ENCODE measurements at regions not wholly inside any gene's neighbourhood (a gene's known extent, or its start where the extent isn't known, plus 50 kb on each side); places are given as distances from the start of the nearest gene placed in this dataset.

DNA sequence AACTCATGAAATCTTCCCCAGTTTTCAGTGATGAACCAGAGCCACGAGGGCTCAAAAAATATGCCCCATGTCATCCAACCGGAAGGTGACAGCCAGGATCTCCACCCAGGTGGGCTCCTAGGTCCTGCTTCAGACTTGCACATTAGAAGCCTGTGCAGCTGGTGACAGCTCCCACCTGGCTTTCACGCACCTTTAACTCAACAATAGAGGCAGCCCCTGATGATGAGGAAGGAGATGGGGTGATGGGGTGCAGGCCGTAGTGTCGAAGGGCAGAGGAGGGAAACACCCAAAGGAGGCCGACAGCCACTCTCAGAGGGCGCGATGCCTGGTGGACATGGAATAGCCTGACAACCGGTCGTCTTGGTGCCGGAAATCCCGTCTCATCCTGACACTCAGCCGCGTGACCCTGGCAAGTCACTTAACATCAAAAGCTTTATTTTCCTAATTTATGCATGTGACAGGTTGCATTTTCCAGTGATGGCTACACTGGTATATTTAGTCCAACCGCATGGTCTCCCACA lies 118.0 kb downstream of the SOX1 start:
- H3K9me3 ChIP-seq (ENCODE audit: insufficient read depth in 2 of 2, low read depth in 1 of 2, low read length in 1 of 2), result no peaks in the 10 kb centered on the region
- CTCF ChIA-PET (ENCODE audit: partially characterized antibody), result interaction anchor here (0.6 to 1.4 kb wide), 3 partner anchors 11 to 122 kb away, joined by 3 to 4 read pairs (median 3); no protein-coding TSS in a partner anchor
- WGBS, 2 experiments (ENCODE audit: extremely low coverage in 1 of 2, insufficient coverage in 1 of 2, insufficient read length in 1 of 2, insufficient replicate concordance in 2 of 2, low coverage in 1 of 2, low lambda C conversion rate in 2 of 2, missing lambda C conversion rate in 1 of 2), result 95% methylated on average over 15 of the region's 15 CpGs; no CpG with 5 or more reads in 1 of the 2 experiments
- H3K79me1 ChIP-seq (ENCODE audit: low read depth, low read length), result no peaks in the 10 kb centered on the region
- no peak overlapping the region for H3K4me2 ChIP-seq (ENCODE audit: insufficient read depth in 1 of 2, low read depth in 2 of 2, low read length in 2 of 2)
- H2BK20ac ChIP-seq (ENCODE audit: low read length), result no peak overlapping the region
- H3K23me2 ChIP-seq (ENCODE audit: low read depth, low read length), result no peaks in the 10 kb centered on the region
- no peak overlapping the region for H3K4ac ChIP-seq (replicated peaks; ENCODE audit: insufficient read length, low read depth, low read length)
- no peak overlapping the region for H3K27ac ChIP-seq (ENCODE audit: low read depth, low read length)
- POLR2A ChIA-PET (ENCODE audit: partially characterized antibody), result no interaction called here
- no peaks in the 10 kb centered on the region for H4K20me1 ChIP-seq (replicated peaks in 1 of 2; ENCODE audit: control insufficient read depth in 1 of 2, insufficient read depth in 2 of 2, low read length in 2 of 2)
- no peaks in the 10 kb centered on the region; a peak in 2 of 7 replicates for H3K27me3 ChIP-seq (replicated peaks in 1 of 4; ENCODE audit: control insufficient read depth in 3 of 4, extremely low read depth in 1 of 4, insufficient read depth in 3 of 4, low read length in 3 of 4)
- DNase-seq (ENCODE audit: low read depth in 1 of 2, low spot score in 2 of 2) (no peak), FAIRE-seq (no peak)
- no peak overlapping the region for H3K9ac ChIP-seq (replicated peaks in 1 of 4; ENCODE audit: extremely low read depth in 1 of 4, low read depth in 3 of 4, low read length in 3 of 4)
- H3K79me2 ChIP-seq (ENCODE audit: control insufficient read depth in 1 of 2, insufficient read depth in 2 of 2, low read length in 2 of 2), result no peaks in the 10 kb centered on the region
- H3K4me3 ChIP-seq (ENCODE audit: extremely low read depth in 1 of 4, insufficient read depth in 2 of 4, low read depth in 3 of 4, low read length in 4 of 4), result no peak overlapping the region
- H2BK12ac ChIP-seq (ENCODE audit: low read depth, low read length), result no peak overlapping the region
- no peak overlapping the region for H3K23ac ChIP-seq (ENCODE audit: insufficient read length)
- no peaks in the 10 kb centered on the region for H3K36me3 ChIP-seq (ENCODE audit: control insufficient read depth in 2 of 4, insufficient read depth in 4 of 4, low read length in 3 of 4)
- H2BK15ac ChIP-seq (ENCODE audit: low read length), result no peak overlapping the region
- no peak overlapping the region for H4K91ac ChIP-seq (replicated peaks; ENCODE audit: insufficient read length, low read length)
- H2BK120ac ChIP-seq (replicated peaks; ENCODE audit: low read depth, low read length), result no peak overlapping the region
- no peak overlapping the region for H2BK5ac ChIP-seq (ENCODE audit: low read depth, low read length)
- H3K4me1 ChIP-seq (replicated peaks in 1 of 4; ENCODE audit: control insufficient read depth in 3 of 4, insufficient read depth in 4 of 4, low read length in 3 of 4), result peaks cover 0 to 3% (median 0%) of the 10 kb centered on the region in 4 experiments; a peak in 1 of 7 replicates
- H2AK5ac ChIP-seq (ENCODE audit: low read depth, low read length), result no peak overlapping the region
- no peak overlapping the region for H2AFZ ChIP-seq (ENCODE audit: low read length)
- H3K14ac ChIP-seq (ENCODE audit: insufficient read length), result no peak overlapping the region
- no peak overlapping the region for H3K18ac ChIP-seq (ENCODE audit: extremely low read depth, low read length)
- no peak overlapping the region for H4K8ac ChIP-seq (ENCODE audit: extremely low read depth, insufficient read depth, low read length)
- H4K5ac ChIP-seq (ENCODE audit: insufficient read length, low read depth, low read length), result no peak overlapping the region
- no peak overlapping the region for H3K56ac ChIP-seq (replicated peaks; ENCODE audit: insufficient read length, low read depth, low read length)
- TF ChIP-seq JUND (IDR thresholded peaks at IDR 0.05; ENCODE audit: low read length) (no peak), SUZ12 (IDR thresholded peaks at IDR 0.05; ENCODE audit: low read length) (no peak), SP4 (IDR thresholded peaks at IDR 0.05; ENCODE audit: low read length) (no peak), SIX5 (IDR thresholded peaks at IDR 0.05; ENCODE audit: low read depth, low read length) (no peak), POU5F1 (IDR thresholded peaks at IDR 0.05; ENCODE audit: low read depth, low read length) (no peak), SIN3A (conservative IDR thresholded peaks at IDR 0.05 in 1 of 2, IDR thresholded peaks at IDR 0.05 in 1 of 2; ENCODE audit: low read depth in 1 of 2, low read length in 2 of 2) (no peak), CHD2 (IDR thresholded peaks at IDR 0.05; ENCODE audit: low read length) (no peak), KDM5A (IDR thresholded peaks at IDR 0.05; ENCODE audit: low read length) (no peak), SP1 (IDR thresholded peaks at IDR 0.05; ENCODE audit: low read depth, low read length) (no peak), HDAC6 (IDR thresholded peaks at IDR 0.05; ENCODE audit: low read depth, low read length) (no peak), TAF7 (optimal IDR thresholded peaks at IDR 0.05; ENCODE audit: borderline replicate concordance, low read depth, low read length) (no peak), HDAC2 (IDR thresholded peaks at IDR 0.05; ENCODE audit: borderline replicate concordance in 1 of 2, low read depth in 2 of 2, low read length in 2 of 2) (no peak), EP300 (IDR thresholded peaks at IDR 0.05; ENCODE audit: borderline replicate concordance in 1 of 2, low read depth in 2 of 2, low read length in 2 of 2) (no peak), BCL11A (IDR thresholded peaks at IDR 0.05; ENCODE audit: low read depth in 2 of 2, low read length in 2 of 2) (no peak), CREB1 (IDR thresholded peaks at IDR 0.05) (no peak)
